ENCODE measurements at regions not wholly inside any gene's neighbourhood (a gene's known extent, or its start where the extent isn't known, plus 50 kb on each side); places are given as distances from the start of the nearest gene placed in this dataset.

- TF ChIP-seq CTCF (conservative IDR thresholded peaks at IDR 0.05 in 1 of 2, IDR thresholded peaks at IDR 0.05 in 1 of 2; ENCODE audit: low read depth in 1 of 2, low read length in 2 of 2), result no peak
- no peak for TF ChIP-seq EZH2 (IDR thresholded peaks at IDR 0.05; ENCODE audit: low read length, missing control alignments)
These were observed 178.0 kb upstream of the SGK1 start for GRCh38 chr6:134495890-134496248.
